H1 (cell line): ENCODE measurements at regions not wholly inside any gene's neighbourhood (a gene's known extent, or its start where the extent isn't known, plus 50 kb on each side); places are given as distances from the start of the nearest gene placed in this dataset.

Experiments used
- ASH2L ChIP-seq: fragments of 200-600, 300-600 bp; sonication (generic); IDR thresholded peaks from one replicate; pipeline ENCODE4 v1.7.1; 2017; ENCODE audit warnings: low read length
- BACH1 ChIP-seq: IDR thresholded peaks from 2 replicates; pipeline ENCODE4 v1.6.1; 2012; ENCODE audit warnings: low read length, improper control_type of control experiment
- CREB1 ChIP-seq: IDR thresholded peaks from 2 replicates; pipeline ENCODE4 v1.6.1; 2012; ENCODE audit warnings: inconsistent platforms
- CTBP2 ChIP-seq: IDR thresholded peaks from 2 replicates; pipeline ENCODE4 v1.7.0; 2011; ENCODE audit warnings: borderline replicate concordance, mild to moderate bottlenecking, moderate library complexity, mixed read lengths, low read length; ENCODE audit not compliant: insufficient read depth, insufficient read length
- FOSL1 ChIP-seq: IDR thresholded peaks from 2 replicates; pipeline ENCODE4 v1.6.1; 2011; ENCODE audit warnings: mild to moderate bottlenecking, low read depth, low read length, moderate library complexity; ENCODE audit not compliant: insufficient read depth
- HDAC2 ChIP-seq, 2 experiments: fragments of 300-600 bp in 1 of 2; sonication (generic) in 1 of 2; IDR thresholded peaks; 2 replicates each; pipeline ENCODE4 v1.6.1; 2011 to 2012; ENCODE audit warnings: low read depth in 2 of 2, low read length in 2 of 2, mild to moderate bottlenecking in 2 of 2, moderate library complexity in 2 of 2, borderline replicate concordance in 1 of 2, inconsistent platforms in 1 of 2
- SP2 ChIP-seq: IDR thresholded peaks from 2 replicates; pipeline ENCODE4 v1.6.1; 2012; ENCODE audit warnings: mild to moderate bottlenecking, low read length, inconsistent platforms
- TAF1 ChIP-seq: IDR thresholded peaks from 2 replicates; pipeline ENCODE4 v1.6.1; 2011; ENCODE audit warnings: mild to moderate bottlenecking, low read depth, low read length
- TEAD4 ChIP-seq: IDR thresholded peaks from 2 replicates; pipeline ENCODE4 v1.6.1; 2012; ENCODE audit warnings: low read depth, low read length, inconsistent platforms, mixed read lengths
- TF ChIP-seq, protein P1 (sequence below): fragments of 300-600 bp; sonication (generic); IDR thresholded peaks from 2 replicates; pipeline ENCODE4 v1.7.1; 2012; ENCODE audit warnings: low read length, moderate library complexity, mild to moderate bottlenecking, inconsistent platforms; ENCODE audit not compliant: insufficient replicate concordance
- TF ChIP-seq, protein P2 (sequence below): IDR thresholded peaks from 2 replicates; pipeline ENCODE4 v1.6.1; 2012; ENCODE audit warnings: inconsistent platforms
- TF ChIP-seq, protein P3 (sequence below): IDR thresholded peaks from 2 replicates; pipeline ENCODE4 v1.6.1; 2012; ENCODE audit warnings: inconsistent platforms

GRCh38 chr1:98299313-98299712 lies 362.2 kb upstream of the SNX7 start (continued):
- TF ChIP-seq, protein P1, sequence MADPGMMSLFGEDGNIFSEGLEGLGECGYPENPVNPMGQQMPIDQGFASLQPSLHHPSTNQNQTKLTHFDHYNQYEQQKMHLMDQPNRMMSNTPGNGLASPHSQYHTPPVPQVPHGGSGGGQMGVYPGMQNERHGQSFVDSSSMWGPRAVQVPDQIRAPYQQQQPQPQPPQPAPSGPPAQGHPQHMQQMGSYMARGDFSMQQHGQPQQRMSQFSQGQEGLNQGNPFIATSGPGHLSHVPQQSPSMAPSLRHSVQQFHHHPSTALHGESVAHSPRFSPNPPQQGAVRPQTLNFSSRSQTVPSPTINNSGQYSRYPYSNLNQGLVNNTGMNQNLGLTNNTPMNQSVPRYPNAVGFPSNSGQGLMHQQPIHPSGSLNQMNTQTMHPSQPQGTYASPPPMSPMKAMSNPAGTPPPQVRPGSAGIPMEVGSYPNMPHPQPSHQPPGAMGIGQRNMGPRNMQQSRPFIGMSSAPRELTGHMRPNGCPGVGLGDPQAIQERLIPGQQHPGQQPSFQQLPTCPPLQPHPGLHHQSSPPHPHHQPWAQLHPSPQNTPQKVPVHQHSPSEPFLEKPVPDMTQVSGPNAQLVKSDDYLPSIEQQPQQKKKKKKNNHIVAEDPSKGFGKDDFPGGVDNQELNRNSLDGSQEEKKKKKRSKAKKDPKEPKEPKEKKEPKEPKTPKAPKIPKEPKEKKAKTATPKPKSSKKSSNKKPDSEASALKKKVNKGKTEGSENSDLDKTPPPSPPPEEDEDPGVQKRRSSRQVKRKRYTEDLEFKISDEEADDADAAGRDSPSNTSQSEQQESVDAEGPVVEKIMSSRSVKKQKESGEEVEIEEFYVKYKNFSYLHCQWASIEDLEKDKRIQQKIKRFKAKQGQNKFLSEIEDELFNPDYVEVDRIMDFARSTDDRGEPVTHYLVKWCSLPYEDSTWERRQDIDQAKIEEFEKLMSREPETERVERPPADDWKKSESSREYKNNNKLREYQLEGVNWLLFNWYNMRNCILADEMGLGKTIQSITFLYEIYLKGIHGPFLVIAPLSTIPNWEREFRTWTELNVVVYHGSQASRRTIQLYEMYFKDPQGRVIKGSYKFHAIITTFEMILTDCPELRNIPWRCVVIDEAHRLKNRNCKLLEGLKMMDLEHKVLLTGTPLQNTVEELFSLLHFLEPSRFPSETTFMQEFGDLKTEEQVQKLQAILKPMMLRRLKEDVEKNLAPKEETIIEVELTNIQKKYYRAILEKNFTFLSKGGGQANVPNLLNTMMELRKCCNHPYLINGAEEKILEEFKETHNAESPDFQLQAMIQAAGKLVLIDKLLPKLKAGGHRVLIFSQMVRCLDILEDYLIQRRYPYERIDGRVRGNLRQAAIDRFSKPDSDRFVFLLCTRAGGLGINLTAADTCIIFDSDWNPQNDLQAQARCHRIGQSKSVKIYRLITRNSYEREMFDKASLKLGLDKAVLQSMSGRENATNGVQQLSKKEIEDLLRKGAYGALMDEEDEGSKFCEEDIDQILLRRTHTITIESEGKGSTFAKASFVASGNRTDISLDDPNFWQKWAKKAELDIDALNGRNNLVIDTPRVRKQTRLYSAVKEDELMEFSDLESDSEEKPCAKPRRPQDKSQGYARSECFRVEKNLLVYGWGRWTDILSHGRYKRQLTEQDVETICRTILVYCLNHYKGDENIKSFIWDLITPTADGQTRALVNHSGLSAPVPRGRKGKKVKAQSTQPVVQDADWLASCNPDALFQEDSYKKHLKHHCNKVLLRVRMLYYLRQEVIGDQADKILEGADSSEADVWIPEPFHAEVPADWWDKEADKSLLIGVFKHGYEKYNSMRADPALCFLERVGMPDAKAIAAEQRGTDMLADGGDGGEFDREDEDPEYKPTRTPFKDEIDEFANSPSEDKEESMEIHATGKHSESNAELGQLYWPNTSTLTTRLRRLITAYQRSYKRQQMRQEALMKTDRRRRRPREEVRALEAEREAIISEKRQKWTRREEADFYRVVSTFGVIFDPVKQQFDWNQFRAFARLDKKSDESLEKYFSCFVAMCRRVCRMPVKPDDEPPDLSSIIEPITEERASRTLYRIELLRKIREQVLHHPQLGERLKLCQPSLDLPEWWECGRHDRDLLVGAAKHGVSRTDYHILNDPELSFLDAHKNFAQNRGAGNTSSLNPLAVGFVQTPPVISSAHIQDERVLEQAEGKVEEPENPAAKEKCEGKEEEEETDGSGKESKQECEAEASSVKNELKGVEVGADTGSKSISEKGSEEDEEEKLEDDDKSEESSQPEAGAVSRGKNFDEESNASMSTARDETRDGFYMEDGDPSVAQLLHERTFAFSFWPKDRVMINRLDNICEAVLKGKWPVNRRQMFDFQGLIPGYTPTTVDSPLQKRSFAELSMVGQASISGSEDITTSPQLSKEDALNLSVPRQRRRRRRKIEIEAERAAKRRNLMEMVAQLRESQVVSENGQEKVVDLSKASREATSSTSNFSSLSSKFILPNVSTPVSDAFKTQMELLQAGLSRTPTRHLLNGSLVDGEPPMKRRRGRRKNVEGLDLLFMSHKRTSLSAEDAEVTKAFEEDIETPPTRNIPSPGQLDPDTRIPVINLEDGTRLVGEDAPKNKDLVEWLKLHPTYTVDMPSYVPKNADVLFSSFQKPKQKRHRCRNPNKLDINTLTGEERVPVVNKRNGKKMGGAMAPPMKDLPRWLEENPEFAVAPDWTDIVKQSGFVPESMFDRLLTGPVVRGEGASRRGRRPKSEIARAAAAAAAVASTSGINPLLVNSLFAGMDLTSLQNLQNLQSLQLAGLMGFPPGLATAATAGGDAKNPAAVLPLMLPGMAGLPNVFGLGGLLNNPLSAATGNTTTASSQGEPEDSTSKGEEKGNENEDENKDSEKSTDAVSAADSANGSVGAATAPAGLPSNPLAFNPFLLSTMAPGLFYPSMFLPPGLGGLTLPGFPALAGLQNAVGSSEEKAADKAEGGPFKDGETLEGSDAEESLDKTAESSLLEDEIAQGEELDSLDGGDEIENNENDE = no peak
- TF ChIP-seq, protein P2, sequence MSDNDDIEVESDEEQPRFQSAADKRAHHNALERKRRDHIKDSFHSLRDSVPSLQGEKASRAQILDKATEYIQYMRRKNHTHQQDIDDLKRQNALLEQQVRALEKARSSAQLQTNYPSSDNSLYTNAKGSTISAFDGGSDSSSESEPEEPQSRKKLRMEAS = no peak
- TF ChIP-seq CTBP2 (no peak), HDAC2 (IDR thresholded peaks at IDR 0.05; ENCODE audit: borderline replicate concordance in 1 of 2, low read depth in 2 of 2, low read length in 2 of 2) (no peak), FOSL1 (no peak), TAF1 (no peak), BACH1 (no peak), TEAD4 (no peak), CREB1 (no peak), ASH2L (no peak), SP2 (no peak)
- TF ChIP-seq, protein P3, sequence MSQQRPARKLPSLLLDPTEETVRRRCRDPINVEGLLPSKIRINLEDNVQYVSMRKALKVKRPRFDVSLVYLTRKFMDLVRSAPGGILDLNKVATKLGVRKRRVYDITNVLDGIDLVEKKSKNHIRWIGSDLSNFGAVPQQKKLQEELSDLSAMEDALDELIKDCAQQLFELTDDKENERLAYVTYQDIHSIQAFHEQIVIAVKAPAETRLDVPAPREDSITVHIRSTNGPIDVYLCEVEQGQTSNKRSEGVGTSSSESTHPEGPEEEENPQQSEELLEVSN = no peak
